ENCODE measurements at regions not wholly inside any gene's neighbourhood (a gene's known extent, or its start where the extent isn't known, plus 50 kb on each side); places are given as distances from the start of the nearest gene placed in this dataset.

DNA sequence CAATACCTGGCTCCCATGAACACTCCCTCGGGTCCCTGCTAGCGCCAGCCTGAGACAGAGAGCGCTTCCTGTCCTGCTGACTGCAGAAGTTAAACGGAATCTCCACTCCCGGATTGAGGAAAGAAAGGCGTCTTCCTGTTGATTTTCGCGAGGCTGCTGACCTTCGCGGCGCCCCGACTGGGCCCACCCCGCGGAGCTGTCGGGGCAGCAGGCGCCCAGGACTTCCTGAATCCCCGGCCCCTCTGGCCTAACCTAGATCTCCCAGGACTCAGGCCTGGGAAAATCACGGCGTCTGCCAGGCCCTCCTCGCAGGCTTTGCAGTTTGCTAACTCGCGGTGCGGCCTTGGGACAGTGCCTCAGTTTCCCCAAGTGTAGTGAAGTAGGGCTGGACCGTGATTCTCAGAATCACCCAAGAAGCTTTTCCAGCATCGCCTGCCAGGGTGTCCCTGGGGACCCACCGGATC lies 108.8 kb downstream of the KCTD15 start:
- peak overlapping the region; percentile 77 for H3K4me3 Mint-ChIP-seq (ENCODE audit: unreplicated experiment)
- BruUV-seq (replicated peaks), result no TSS peak
- DNase-seq, result peak in 1 of 2 experiments; percentile 16

DNA sequence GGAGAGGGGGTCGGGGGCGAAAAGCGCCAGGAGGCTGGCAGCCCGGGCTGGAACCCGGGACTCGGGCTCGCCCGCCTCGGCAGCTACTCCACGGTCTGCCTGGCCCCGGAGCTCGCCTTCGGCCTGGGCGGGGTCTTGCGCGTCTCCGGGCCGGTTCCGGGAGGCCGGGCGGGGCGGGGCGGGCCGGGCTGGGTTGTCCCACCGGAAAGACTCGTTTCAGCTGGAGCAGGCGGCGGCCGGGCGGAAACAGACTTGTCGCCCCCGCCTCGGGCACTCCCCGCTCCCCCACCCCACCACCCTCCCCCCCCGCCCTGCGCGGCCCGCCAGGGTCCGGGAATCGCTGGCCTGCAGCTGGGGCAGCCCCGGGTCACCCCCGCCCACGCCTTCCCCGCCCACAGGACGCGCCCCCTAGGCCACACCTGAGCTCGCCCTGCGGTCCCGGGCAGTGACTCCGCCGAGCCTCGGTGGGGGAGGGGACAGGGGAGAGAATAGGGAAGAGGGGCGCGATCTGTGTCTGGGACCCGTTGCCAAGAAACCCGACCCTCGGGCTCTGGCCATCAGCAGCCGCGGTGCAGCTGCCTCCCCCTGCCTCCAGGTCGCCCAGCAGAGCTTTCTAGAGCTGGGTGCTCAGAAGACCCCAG lies 109.4 kb downstream of the KCTD15 start:
- Histone ChIP-seq H3K27me3 (replicated peaks; ENCODE audit: control insufficient read depth, insufficient read depth, low read length) (no peaks in the 10 kb centered on the region), H3K4me3 (ENCODE audit: low read depth, low read length) (peak overlapping the region; percentile 54), H3K36me3 (ENCODE audit: control insufficient read depth, insufficient read depth, low read length) (no peaks in the 10 kb centered on the region), H3K4me1 (peaks cover 5% of the 10 kb centered on the region), H3K9me3 (no peaks in the 10 kb centered on the region)
- H3K9me3 Mint-ChIP-seq (ENCODE audit: unreplicated experiment), result no peaks in the 10 kb centered on the region
- H3K27me3 Mint-ChIP-seq (ENCODE audit: insufficient read depth, unreplicated experiment), result no peaks in the 10 kb centered on the region
- H3K4me3 Mint-ChIP-seq (ENCODE audit: unreplicated experiment), result peak overlapping the region; percentile 77
- H3K27ac Mint-ChIP-seq (ENCODE audit: unreplicated experiment), result no peak overlapping the region
- intact Hi-C loops (cut with micrococcal nuclease; ENCODE audit: unreplicated experiment), result no loop called here
- H3K4me1 Mint-ChIP-seq (ENCODE audit: low read depth, unreplicated experiment), result no peaks in the 10 kb centered on the region
- peak; percentile 86 to 87 for DNase-seq
- CTCF ChIA-PET, result interaction anchor here (0.6 to 1.0 kb wide), 7 partner anchors 83 to 475 kb away, joined by 3 to 5 read pairs (median 3); no protein-coding TSS in a partner anchor
- no peak for TF ChIP-seq CTCF (IDR thresholded peaks at IDR 0.05; ENCODE audit: insufficient read depth in 1 of 2, low read depth in 1 of 2, low read length in 1 of 2, severe bottlenecking in 1 of 2, unreplicated experiment in 1 of 2)
- POLR2A ChIA-PET, result interaction anchor here (0.6 to 0.9 kb wide), 7 partner anchors 30 to 1021 kb away, joined by 3 to 9 read pairs (median 6); partner anchors contain the start of gene ZNF302
- no TSS peak for BruUV-seq (replicated peaks)
- H3K36me3 Mint-ChIP-seq (ENCODE audit: insufficient read depth, unreplicated experiment), result no peaks in the 10 kb centered on the region

More for the DNA sequence above, 108.8 kb downstream of the KCTD15 start:
- peak overlapping the region; percentile 54 for H3K4me3 ChIP-seq (ENCODE audit: low read depth, low read length)
- H3K36me3 ChIP-seq (ENCODE audit: control insufficient read depth, insufficient read depth, low read length), result no peaks in the 10 kb centered on the region
- CTCF ChIA-PET, result interaction anchor here (0.6 to 1.0 kb wide), 7 partner anchors 82 to 475 kb away, joined by 3 to 5 read pairs (median 3); no protein-coding TSS in a partner anchor
- no peaks in the 10 kb centered on the region for H3K36me3 Mint-ChIP-seq (ENCODE audit: insufficient read depth, unreplicated experiment)
- H3K4me1 ChIP-seq, result peaks cover 5% of the 10 kb centered on the region
- intact Hi-C loops (cut with micrococcal nuclease; ENCODE audit: unreplicated experiment), result no loop called here
- H3K4me1 Mint-ChIP-seq (ENCODE audit: low read depth, unreplicated experiment), result no peaks in the 10 kb centered on the region
- H3K27me3 ChIP-seq (replicated peaks; ENCODE audit: control insufficient read depth, insufficient read depth, low read length), result no peaks in the 10 kb centered on the region
- H3K9me3 Mint-ChIP-seq (ENCODE audit: unreplicated experiment), result no peaks in the 10 kb centered on the region
- no peaks in the 10 kb centered on the region for H3K9me3 ChIP-seq
- peak overlapping the region; percentile 57 for H3K27ac Mint-ChIP-seq (ENCODE audit: unreplicated experiment)
- TF ChIP-seq CTCF (IDR thresholded peaks at IDR 0.05; ENCODE audit: insufficient read depth in 1 of 2, low read depth in 1 of 2, low read length in 1 of 2, severe bottlenecking in 1 of 2, unreplicated experiment in 1 of 2), result no peak
- POLR2A ChIA-PET, result interaction anchor here (0.6 to 0.9 kb wide), 6 partner anchors 101 to 1022 kb away, joined by 3 to 9 read pairs (median 6); partner anchors contain the start of gene ZNF302
- H3K27me3 Mint-ChIP-seq (ENCODE audit: insufficient read depth, unreplicated experiment), result no peaks in the 10 kb centered on the region

- TF ChIP-seq CTCF (IDR thresholded peaks at IDR 0.05; ENCODE audit: insufficient read depth in 1 of 2, low read depth in 1 of 2, low read length in 1 of 2, severe bottlenecking in 1 of 2, unreplicated experiment in 1 of 2), result no peak
- Histone ChIP-seq H3K9me3 (no peaks in the 10 kb centered on the region), H3K27me3 (replicated peaks; ENCODE audit: control insufficient read depth, insufficient read depth, low read length) (no peaks in the 10 kb centered on the region), H3K4me3 (ENCODE audit: low read depth, low read length) (peak overlapping the region; percentile 54), H3K4me1 (peaks cover 5% of the 10 kb centered on the region), H3K36me3 (ENCODE audit: control insufficient read depth, insufficient read depth, low read length) (no peaks in the 10 kb centered on the region)
- Mint-ChIP-seq H3K27ac (ENCODE audit: unreplicated experiment) (no peak overlapping the region), H3K4me1 (ENCODE audit: low read depth, unreplicated experiment) (no peaks in the 10 kb centered on the region), H3K9me3 (ENCODE audit: unreplicated experiment) (no peaks in the 10 kb centered on the region), H3K4me3 (ENCODE audit: unreplicated experiment) (peak overlapping the region; percentile 77), H3K27me3 (ENCODE audit: insufficient read depth, unreplicated experiment) (no peaks in the 10 kb centered on the region), H3K36me3 (ENCODE audit: insufficient read depth, unreplicated experiment) (no peaks in the 10 kb centered on the region)
- BruUV-seq (replicated peaks), result no TSS peak
- ChIA-PET CTCF (no interaction called here), POLR2A (interaction anchor here (0.6 kb wide), 2 partner anchors 30 to 685 kb away, joined by 4 to 6 read pairs; no protein-coding TSS in a partner anchor)
- intact Hi-C loops (cut with micrococcal nuclease; ENCODE audit: unreplicated experiment), result no loop called here
- no peak for DNase-seq
Observed at GRCh38 chr19:33906578-33907335, 110.1 kb downstream of the KCTD15 start.

Measured in Caco-2 (cell line).